Effector memory CD4-positive, alpha-beta T cell (primary cell): ENCODE measurements at regions not wholly inside any gene's neighbourhood (a gene's known extent, or its start where the extent isn't known, plus 50 kb on each side); places are given as distances from the start of the nearest gene placed in this dataset.

Source experiments
- DNase-seq, 3 donors: peaks; one replicate each; pipeline ENCODE4 v3.0.0-alpha.2; 2020
- H3K27ac ChIP-seq: 2 replicates; pipeline ENCODE4 v1.7.0; 2013; ENCODE audit warnings: mild to moderate bottlenecking, low read length, moderate library complexity; ENCODE audit not compliant: insufficient read depth, poor library complexity, severe bottlenecking
- H3K27me3 ChIP-seq: replicated peaks from 2 replicates; pipeline ENCODE4 v1.7.0; 2013; ENCODE audit warnings: mild to moderate bottlenecking, low read length; ENCODE audit not compliant: insufficient read depth, control insufficient read depth, poor library complexity, severe bottlenecking
- H3K36me3 ChIP-seq: 2 replicates; pipeline ENCODE4 v1.7.0; 2013; ENCODE audit warnings: mild to moderate bottlenecking, low read length, moderate library complexity; ENCODE audit not compliant: control insufficient read depth, insufficient read depth
- H3K4me1 ChIP-seq: 2 replicates; pipeline ENCODE4 v1.7.0; 2013; ENCODE audit warnings: low read length, mild to moderate bottlenecking; ENCODE audit not compliant: control insufficient read depth, insufficient read depth, poor library complexity, severe bottlenecking
- H3K4me3 ChIP-seq: 2 replicates; pipeline ENCODE4 v1.7.0; 2013; ENCODE audit warnings: low read length, low read depth, mild to moderate bottlenecking; ENCODE audit not compliant: insufficient read depth, poor library complexity, severe bottlenecking
- H3K9me3 ChIP-seq: 2 replicates; pipeline ENCODE4 v1.7.0; 2013; ENCODE audit warnings: mild to moderate bottlenecking, low read length, moderate library complexity; ENCODE audit not compliant: control insufficient read depth

GRCh38 chr13:73832128-73832588, 302.0 kb downstream of the KLF12 start:
- Histone ChIP-seq H3K36me3 (no peaks in the 10 kb centered on the region), H3K9me3 (no peaks in the 10 kb centered on the region), H3K4me3 (no peak overlapping the region), H3K27ac (no peak overlapping the region), H3K27me3 (no peaks in the 10 kb centered on the region), H3K4me1 (peaks cover 3% of the 10 kb centered on the region)
- no peak for DNase-seq

- no peaks in the 10 kb centered on the region for H3K36me3 ChIP-seq
- H3K4me1 ChIP-seq, result no peaks in the 10 kb centered on the region
- H3K27ac ChIP-seq, result no peak overlapping the region
- no peaks in the 10 kb centered on the region for H3K9me3 ChIP-seq
- no peaks in the 10 kb centered on the region for H3K27me3 ChIP-seq
- DNase-seq, result no peak
- H3K4me3 ChIP-seq, result no peak overlapping the region
Measured at GRCh38 chr13:73829416-73829815, 304.8 kb downstream of the KLF12 start.

- Histone ChIP-seq H3K4me1 (no peaks in the 10 kb centered on the region), H3K36me3 (no peaks in the 10 kb centered on the region), H3K27ac (no peak overlapping the region), H3K27me3 (no peaks in the 10 kb centered on the region), H3K4me3 (no peak overlapping the region), H3K9me3 (no peaks in the 10 kb centered on the region)
- no peak for DNase-seq
Measured at GRCh38 chr13:73828811-73829210, 305.4 kb downstream of the KLF12 start.

- H3K27ac ChIP-seq, result no peak overlapping the region
- H3K27me3 ChIP-seq, result no peaks in the 10 kb centered on the region
- no peaks in the 10 kb centered on the region for H3K36me3 ChIP-seq
- DNase-seq, result no peak
- no peak overlapping the region for H3K4me3 ChIP-seq
- H3K4me1 ChIP-seq, result no peaks in the 10 kb centered on the region
- no peaks in the 10 kb centered on the region for H3K9me3 ChIP-seq
Measured at GRCh38 chr13:73827434-73827833, 306.8 kb downstream of the KLF12 start.

- no peak for DNase-seq
- no peak overlapping the region for H3K27ac ChIP-seq
Measured at GRCh38 chr13:73825143-73825542, 309.1 kb downstream of the KLF12 start.

GRCh38 chr13:73822668-73823592, 311.3 kb downstream of the KLF12 start:
- Histone ChIP-seq H3K9me3 (no peaks in the 10 kb centered on the region), H3K36me3 (no peaks in the 10 kb centered on the region), H3K4me3 (no peak overlapping the region), H3K27me3 (no peaks in the 10 kb centered on the region), H3K4me1 (no peaks in the 10 kb centered on the region), H3K27ac (no peak overlapping the region)
- DNase-seq, result no peak

More at GRCh38 chr13:73825143-73825542, 309.1 kb downstream of the KLF12 start:
- Histone ChIP-seq H3K4me3 (no peak overlapping the region), H3K27me3 (no peaks in the 10 kb centered on the region), H3K9me3 (no peaks in the 10 kb centered on the region), H3K36me3 (no peaks in the 10 kb centered on the region), H3K4me1 (no peaks in the 10 kb centered on the region)

GRCh38 chr13:73820688-73821087, 313.5 kb downstream of the KLF12 start:
- Histone ChIP-seq H3K4me1 (no peaks in the 10 kb centered on the region), H3K27me3 (no peaks in the 10 kb centered on the region), H3K4me3 (no peak overlapping the region), H3K27ac (no peak overlapping the region), H3K9me3 (no peaks in the 10 kb centered on the region), H3K36me3 (no peaks in the 10 kb centered on the region)
- DNase-seq, result no peak

GRCh38 chr13:73820285-73820684, 313.9 kb downstream of the KLF12 start:
- Histone ChIP-seq H3K4me1 (no peaks in the 10 kb centered on the region), H3K36me3 (no peaks in the 10 kb centered on the region), H3K27ac (no peak overlapping the region), H3K27me3 (no peaks in the 10 kb centered on the region), H3K4me3 (no peak overlapping the region), H3K9me3 (no peaks in the 10 kb centered on the region)
- DNase-seq, result no peak

GRCh38 chr13:73819711-73820110, 314.5 kb downstream of the KLF12 start:
- Histone ChIP-seq H3K27ac (no peak overlapping the region), H3K9me3 (no peaks in the 10 kb centered on the region), H3K27me3 (no peaks in the 10 kb centered on the region), H3K4me3 (no peak overlapping the region), H3K36me3 (no peaks in the 10 kb centered on the region), H3K4me1 (no peaks in the 10 kb centered on the region)
- DNase-seq, result no peak

GRCh38 chr13:73816702-73817101, 317.5 kb downstream of the KLF12 start:
- H3K36me3 ChIP-seq, result no peaks in the 10 kb centered on the region
- H3K27ac ChIP-seq, result no peak overlapping the region
- H3K9me3 ChIP-seq, result no peaks in the 10 kb centered on the region
- no peak overlapping the region for H3K4me3 ChIP-seq
- DNase-seq, result no peak
- no peaks in the 10 kb centered on the region for H3K27me3 ChIP-seq
- H3K4me1 ChIP-seq, result no peaks in the 10 kb centered on the region
